ENCODE measurements at regions not wholly inside any gene's neighbourhood (a gene's known extent, or its start where the extent isn't known, plus 50 kb on each side); places are given as distances from the start of the nearest gene placed in this dataset.
"Not testable (repeated sequence)": the region's sequence is repeated elsewhere in the genome, so short reads cannot be mapped to it uniquely, and the experiment has no call there.

- Histone ChIP-seq H3K9me3 (peaks cover 33% of the 10 kb centered on the region), H3K4me1 (ENCODE audit: control insufficient read depth in 1 of 2, insufficient read depth in 1 of 2, low read depth in 1 of 2, low read length in 1 of 2) (peaks cover 5 to 12% of the 10 kb centered on the region in 2 experiments), H3K4me3 (ENCODE audit: low read depth in 1 of 2, low read length in 1 of 2) (no peak overlapping the region), H3K27ac (no peak overlapping the region), H3K27me3 (no peaks in the 10 kb centered on the region), H3K36me3 (no peaks in the 10 kb centered on the region)
- no peak for TF ChIP-seq CTCF (IDR thresholded peaks at IDR 0.05)
Measured at GRCh38 chr5:130323804-130324454, 419.7 kb downstream of the CHSY3 start.

GRCh38 chr5:130321931-130322330, 417.7 kb downstream of the CHSY3 start:
- Histone ChIP-seq H3K4me3 (ENCODE audit: low read depth in 1 of 2, low read length in 1 of 2) (no peak overlapping the region), H3K27me3 (no peaks in the 10 kb centered on the region), H3K36me3 (no peaks in the 10 kb centered on the region), H3K9me3 (peaks cover 22% of the 10 kb centered on the region), H3K4me1 (ENCODE audit: control insufficient read depth in 1 of 2, insufficient read depth in 1 of 2, low read depth in 1 of 2, low read length in 1 of 2) (peaks cover 5 to 12% of the 10 kb centered on the region in 2 experiments), H3K27ac (no peak overlapping the region)
- no peak for TF ChIP-seq CTCF (IDR thresholded peaks at IDR 0.05)

GRCh38 chr5:130316971-130317680, 412.9 kb downstream of the CHSY3 start:
- Histone ChIP-seq H3K27me3 (no peaks in the 10 kb centered on the region), H3K9me3 (peaks cover 4% of the 10 kb centered on the region), H3K36me3 (no peaks in the 10 kb centered on the region), H3K27ac (no peak overlapping the region), H3K4me3 (ENCODE audit: low read depth in 1 of 2, low read length in 1 of 2) (no peak overlapping the region), H3K4me1 (ENCODE audit: control insufficient read depth in 1 of 2, insufficient read depth in 1 of 2, low read depth in 1 of 2, low read length in 1 of 2) (no peaks in the 10 kb centered on the region)
- no peak for TF ChIP-seq CTCF (IDR thresholded peaks at IDR 0.05)

- H3K27ac ChIP-seq = no peak overlapping the region
- H3K9me3 ChIP-seq = no peaks in the 10 kb centered on the region
- H3K36me3 ChIP-seq = no peaks in the 10 kb centered on the region
- H3K27me3 ChIP-seq = no peaks in the 10 kb centered on the region
- no peak overlapping the region for H3K4me3 ChIP-seq (ENCODE audit: low read depth in 1 of 2, low read length in 1 of 2)
- TF ChIP-seq CTCF (IDR thresholded peaks at IDR 0.05) = no peak
- H3K4me1 ChIP-seq (ENCODE audit: control insufficient read depth in 1 of 2, insufficient read depth in 1 of 2, low read depth in 1 of 2, low read length in 1 of 2) = no peaks in the 10 kb centered on the region
Measured at GRCh38 chr5:130295235-130295634, 391.0 kb downstream of the CHSY3 start.

GRCh38 chr5:130294798-130295197, 390.5 kb downstream of the CHSY3 start:
- H3K4me3 ChIP-seq (ENCODE audit: low read depth in 1 of 2, low read length in 1 of 2); H3K9me3 ChIP-seq; H3K27me3 ChIP-seq; H3K27ac ChIP-seq; H3K36me3 ChIP-seq; H3K4me1 ChIP-seq (ENCODE audit: control insufficient read depth in 1 of 2, insufficient read depth in 1 of 2, low read depth in 1 of 2, low read length in 1 of 2): not testable (repeated sequence)

GRCh38 chr5:130290219-130290618, 386.0 kb downstream of the CHSY3 start:
- Histone ChIP-seq H3K27me3 (no peaks in the 10 kb centered on the region), H3K4me1 (ENCODE audit: control insufficient read depth in 1 of 2, insufficient read depth in 1 of 2, low read depth in 1 of 2, low read length in 1 of 2) (no peaks in the 10 kb centered on the region), H3K27ac (no peak overlapping the region), H3K9me3 (no peaks in the 10 kb centered on the region), H3K4me3 (ENCODE audit: low read depth in 1 of 2, low read length in 1 of 2) (no peak overlapping the region), H3K36me3 (no peaks in the 10 kb centered on the region)
- no peak for TF ChIP-seq CTCF (IDR thresholded peaks at IDR 0.05)

Measured in neutrophil (primary cell).